Kidney capillary endothelial cell (primary cell): ENCODE measurements at regions not wholly inside any gene's neighbourhood (a gene's known extent, or its start where the extent isn't known, plus 50 kb on each side); places are given as distances from the start of the nearest gene placed in this dataset.
"Not testable (repeated sequence)": the region's sequence is repeated elsewhere in the genome, so short reads cannot be mapped to it uniquely, and the experiment has no call there.

Experiments used
- DNase-seq: peaks from one replicate; pipeline ENCODE4 v3.0.0-alpha.2; 2018; ENCODE audit warnings: low spot score

- DNase-seq: no peak
These were observed 76.3 kb upstream of the C7orf33 start for GRCh38 chr7:148514236-148514635.

DNA sequence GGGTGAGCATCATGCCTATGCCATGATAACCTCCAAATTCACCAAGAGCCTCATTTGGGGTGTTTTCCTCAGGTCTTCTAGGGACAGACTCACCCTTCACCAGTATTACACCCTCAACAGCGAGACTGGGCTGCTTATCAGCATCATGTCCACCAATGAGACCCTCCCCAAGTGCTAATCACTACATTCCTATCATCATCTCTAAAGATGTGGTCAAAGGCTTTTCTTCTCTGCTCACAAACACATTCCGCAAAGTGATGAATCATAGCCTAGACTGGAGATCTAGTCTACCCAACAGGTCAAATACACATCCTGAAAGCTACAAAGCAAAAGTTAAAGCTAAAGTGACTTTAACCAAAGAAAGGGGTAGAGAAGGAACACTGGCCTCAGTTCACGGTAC, 75.3 kb upstream of the C7orf33 start:
- DNase-seq: no peak

DNA sequence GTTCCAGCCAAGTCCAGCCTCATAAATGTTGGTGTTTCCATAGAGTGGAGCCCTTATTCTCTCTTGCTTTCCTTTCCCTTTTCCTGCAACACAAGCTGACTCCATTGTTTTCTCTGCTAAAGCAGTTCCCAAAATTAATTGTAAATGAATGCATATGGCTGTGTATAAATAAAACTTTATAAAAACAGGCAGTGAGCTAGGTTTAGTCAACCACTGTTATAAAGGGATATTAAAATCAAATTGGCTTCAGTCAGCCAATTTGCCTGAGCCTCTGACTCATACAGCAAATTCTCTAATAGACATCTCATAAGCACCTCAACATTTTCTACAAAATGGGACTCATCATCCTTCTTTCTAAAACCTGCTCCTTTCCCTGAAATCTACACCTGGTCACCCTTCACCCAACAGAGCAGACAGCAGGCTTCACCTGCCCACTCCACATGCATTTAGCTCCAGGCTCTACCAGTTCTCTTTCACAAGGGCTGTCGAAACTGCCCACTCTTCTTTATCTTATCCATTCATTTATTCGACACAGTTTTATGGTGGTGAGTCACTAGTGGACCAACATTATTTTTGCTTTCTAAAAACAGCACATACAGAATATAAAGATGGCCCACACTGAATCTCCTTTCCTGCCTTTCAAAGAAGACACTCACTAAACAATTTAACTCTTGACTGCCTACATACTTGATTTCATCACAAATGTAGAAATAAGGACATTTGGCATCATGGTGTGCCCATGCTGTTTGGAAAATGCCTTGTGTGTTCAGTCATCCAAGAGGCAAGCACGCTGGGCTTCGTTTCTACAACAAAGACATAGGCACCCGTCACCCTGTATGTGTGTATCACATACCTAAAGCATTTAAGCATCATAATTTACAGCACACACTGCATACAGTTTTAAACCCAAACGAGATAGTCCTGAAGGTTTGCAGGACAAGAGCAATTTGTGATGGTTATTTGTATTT, 74.6 kb upstream of the C7orf33 start:
- no peak for DNase-seq

- DNase-seq: not testable (repeated sequence)
These were observed 71.2 kb upstream of the C7orf33 start for GRCh38 chr7:148519386-148519785.

DNA sequence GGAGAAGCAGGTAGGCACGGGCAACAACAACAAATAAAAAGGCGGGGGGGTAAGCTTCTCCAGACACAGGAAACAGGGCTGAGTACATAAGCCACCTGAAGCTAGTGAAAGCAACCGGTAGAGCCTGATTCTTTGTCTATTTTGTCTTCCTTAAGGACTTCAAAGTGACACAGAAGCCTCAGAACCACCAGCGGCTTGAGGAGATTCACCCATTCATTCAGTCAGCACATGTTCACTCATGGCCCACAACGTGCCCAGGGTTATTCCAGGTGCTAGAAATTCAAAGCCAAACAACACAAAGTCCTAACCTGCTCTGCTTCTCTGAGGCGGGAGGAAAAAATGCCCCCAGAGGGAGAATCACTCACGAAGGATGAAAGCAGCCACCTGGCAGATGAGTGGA, 69.3 kb upstream of the C7orf33 start:
- DNase-seq: no peak

DNA sequence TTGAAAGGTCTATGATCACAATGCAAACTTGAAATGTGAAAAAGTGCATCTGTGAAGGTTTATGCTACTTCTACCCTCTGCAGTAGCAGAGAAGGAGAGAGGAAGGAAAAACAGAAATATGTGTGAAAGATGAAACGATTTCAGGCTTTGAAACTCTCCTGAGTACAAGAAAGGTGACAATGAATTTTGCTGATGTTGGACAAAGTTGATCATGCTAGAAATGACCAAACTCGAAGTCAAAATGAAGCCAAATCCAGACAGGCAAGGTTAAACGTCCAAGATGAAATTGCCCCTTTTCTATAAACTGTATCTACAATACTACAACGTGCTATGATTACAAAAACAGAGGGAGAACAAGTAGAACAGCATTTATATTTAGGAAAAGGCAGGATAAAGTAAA, 67.0 kb upstream of the C7orf33 start:
- DNase-seq: no peak

GRCh38 chr7:148524479-148525224, 65.9 kb upstream of the C7orf33 start:
- no peak for DNase-seq

DNA sequence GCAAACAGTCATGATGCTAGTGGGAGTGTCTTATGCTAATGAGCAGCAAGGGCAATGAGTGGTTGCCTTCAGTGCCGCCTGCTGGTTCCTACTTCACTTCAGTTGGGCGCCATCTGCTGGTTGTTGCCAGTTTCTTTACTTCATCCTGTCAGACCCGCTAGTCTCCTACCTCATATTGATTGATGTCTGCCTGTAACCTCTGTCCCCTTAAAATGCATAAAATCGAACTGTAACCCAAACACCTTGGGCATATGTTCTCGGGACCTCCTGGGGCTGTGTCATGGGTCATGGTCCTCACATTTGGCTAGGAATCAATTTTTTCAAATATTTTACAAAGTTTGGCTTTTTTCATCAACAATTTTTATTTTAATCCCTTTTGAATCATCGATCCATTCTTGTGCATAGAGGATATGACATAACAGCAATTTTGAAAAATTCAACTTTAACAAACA, 62.8 kb upstream of the C7orf33 start:
- DNase-seq: peak; percentile 79

- no peak for DNase-seq
These were observed 55.3 kb upstream of the C7orf33 start for GRCh38 chr7:148535217-148535616.

GRCh38 chr7:148537435-148537834, 53.1 kb upstream of the C7orf33 start:
- DNase-seq: no peak

GRCh38 chr7:148540041-148540738, 50.4 kb upstream of the C7orf33 start:
- DNase-seq: no peak
